Hepatocyte (in vitro differentiated cells): ENCODE measurements at regions not wholly inside any gene's neighbourhood (a gene's known extent, or its start where the extent isn't known, plus 50 kb on each side); places are given as distances from the start of the nearest gene placed in this dataset.
"Not testable (repeated sequence)": the region's sequence is repeated elsewhere in the genome, so short reads cannot be mapped to it uniquely, and the experiment has no call there.

Source experiments
- DNase-seq: peaks from one replicate; pipeline ENCODE4 v3.0.0-alpha.2; 2016; ENCODE audit warnings: low spot score
- H2AFZ ChIP-seq: fragments of 200-600 bp; sonication (generic); 2 replicates; pipeline ENCODE4 v1.6.0; 2016; ENCODE audit warnings: antibody characterized with exemption, mild to moderate bottlenecking
- H3K27ac ChIP-seq: fragments of 200-600 bp; sonication (generic); 2 replicates; pipeline ENCODE4 v1.5.1; 2016; ENCODE audit warnings: mild to moderate bottlenecking
- H3K27me3 ChIP-seq: fragments of 200-600 bp; sonication (generic); 2 replicates; pipeline ENCODE4 v1.6.1; 2016
- H3K36me3 ChIP-seq: fragments of 200-600 bp; sonication (generic); replicated peaks from 2 replicates; pipeline ENCODE4 v1.5.1; 2016; ENCODE audit warnings: low read depth; ENCODE audit not compliant: insufficient read depth
- H3K4me1 ChIP-seq: fragments of 200-600 bp; sonication (generic); 2 replicates; pipeline ENCODE4 v1.5.1; 2016; ENCODE audit warnings: mild to moderate bottlenecking, moderate library complexity; ENCODE audit not compliant: insufficient read depth
- H3K4me2 ChIP-seq: fragments of 200-600 bp; sonication (generic); 2 replicates; pipeline ENCODE4 v1.6.0; 2016
- H3K4me3 ChIP-seq: fragments of 200-600 bp; sonication (generic); 2 replicates; pipeline ENCODE4 v1.5.1; 2016; ENCODE audit warnings: mild to moderate bottlenecking
- H3K79me2 ChIP-seq: fragments of 200-600 bp; sonication (generic); 2 replicates; pipeline ENCODE4 v1.6.0; 2017; ENCODE audit warnings: mild to moderate bottlenecking
- H3K9me2 ChIP-seq: fragments of 200-600 bp; sonication (generic); replicated peaks from 2 replicates; pipeline ENCODE4 v1.6.0; 2017; ENCODE audit warnings: mild to moderate bottlenecking; ENCODE audit not compliant: insufficient read depth
- H3K9me3 ChIP-seq: fragments of 200-600 bp; sonication (generic); 2 replicates; pipeline ENCODE4 v1.5.1; 2016; ENCODE audit warnings: low read depth, mild to moderate bottlenecking
- H4K20me1 ChIP-seq: fragments of 200-600 bp; sonication (generic); 2 replicates; pipeline ENCODE4 v1.6.0; 2016; ENCODE audit warnings: mild to moderate bottlenecking; ENCODE audit not compliant: insufficient read depth, poor library complexity, severe bottlenecking
- CTCF ChIP-seq: fragments of 200-600 bp; sonication (generic); IDR thresholded peaks from 2 replicates; pipeline ENCODE4 v1.5.1; 2016; ENCODE audit warnings: antibody characterized with exemption, mild to moderate bottlenecking; ENCODE audit not compliant: poor library complexity
- EZH2 ChIP-seq: fragments of 200-600 bp; sonication (generic); IDR thresholded peaks from 2 replicates; pipeline ENCODE4 v1.6.1; 2016; ENCODE audit warnings: antibody characterized with exemption, mild to moderate bottlenecking, borderline replicate concordance
- EZH2phosphoT487 ChIP-seq: fragments of 200-600 bp; sonication (generic); IDR thresholded peaks from one replicate; pipeline ENCODE4 v1.6.1; 2018; ENCODE audit warnings: antibody characterized with exemption, mild to moderate bottlenecking, low read depth, moderate library complexity; ENCODE audit not compliant: unreplicated experiment, severe bottlenecking
- WGBS: methylation state at CpG from one replicate; pipeline ENCODE4 v1.1.6; 2016; ENCODE audit warnings: low lambda C conversion rate; ENCODE audit errors: missing lambda C conversion rate; 5-methylcytosine and 5-hydroxymethylcytosine counted together

- no peaks in the 10 kb centered on the region for H3K9me3 ChIP-seq
- H4K20me1 ChIP-seq = no peaks in the 10 kb centered on the region
- WGBS = 77% methylated on average over 5 of the region's 5 CpGs
- no peak overlapping the region for H3K4me3 ChIP-seq
- no peaks in the 10 kb centered on the region for H3K36me3 ChIP-seq
- no peak for TF ChIP-seq EZH2phosphoT487
- TF ChIP-seq EZH2 = no peak
- TF ChIP-seq CTCF = no peak
- no peaks in the 10 kb centered on the region for H3K27me3 ChIP-seq
- H3K27ac ChIP-seq = peak overlapping the region; percentile 36
- no peaks in the 10 kb centered on the region for H3K79me2 ChIP-seq
- no peaks in the 10 kb centered on the region for H3K9me2 ChIP-seq
- H3K4me1 ChIP-seq = peaks cover 15% of the 10 kb centered on the region
- no peak overlapping the region for H2AFZ ChIP-seq
- H3K4me2 ChIP-seq = no peak overlapping the region
- peak; percentile 49 for DNase-seq
Observed at GRCh38 chr1:232709386-232709785, 79.5 kb upstream of the SIPA1L2 start.

GRCh38 chr1:232711996-232712395 lies 82.1 kb upstream of the SIPA1L2 start:
- Histone ChIP-seq H3K4me1 (peaks cover 2% of the 10 kb centered on the region), H3K4me2 (no peak overlapping the region), H3K9me2 (no peaks in the 10 kb centered on the region), H4K20me1 (no peaks in the 10 kb centered on the region), H3K27me3 (no peaks in the 10 kb centered on the region), H3K79me2 (no peaks in the 10 kb centered on the region), H3K9me3 (no peaks in the 10 kb centered on the region), H2AFZ (no peak overlapping the region), H3K36me3 (no peaks in the 10 kb centered on the region), H3K27ac (no peak overlapping the region), H3K4me3 (no peak overlapping the region)
- no peak for DNase-seq
- WGBS = 82% methylated on average over 6 of the region's 6 CpGs
- TF ChIP-seq EZH2phosphoT487 (no peak), EZH2 (no peak), CTCF (no peak)

GRCh38 chr1:232713785-232714184 lies 83.9 kb upstream of the SIPA1L2 start:
- Histone ChIP-seq H3K4me1 (peaks cover 7% of the 10 kb centered on the region), H3K27me3 (no peaks in the 10 kb centered on the region), H4K20me1 (no peaks in the 10 kb centered on the region), H3K4me2 (no peak overlapping the region), H3K9me3 (no peaks in the 10 kb centered on the region), H3K36me3 (no peaks in the 10 kb centered on the region), H2AFZ (no peak overlapping the region), H3K9me2 (no peaks in the 10 kb centered on the region), H3K4me3 (no peak overlapping the region), H3K79me2 (no peaks in the 10 kb centered on the region), H3K27ac (no peak overlapping the region)
- TF ChIP-seq CTCF (no peak), EZH2 (no peak), EZH2phosphoT487 (no peak)
- no peak for DNase-seq

DNA sequence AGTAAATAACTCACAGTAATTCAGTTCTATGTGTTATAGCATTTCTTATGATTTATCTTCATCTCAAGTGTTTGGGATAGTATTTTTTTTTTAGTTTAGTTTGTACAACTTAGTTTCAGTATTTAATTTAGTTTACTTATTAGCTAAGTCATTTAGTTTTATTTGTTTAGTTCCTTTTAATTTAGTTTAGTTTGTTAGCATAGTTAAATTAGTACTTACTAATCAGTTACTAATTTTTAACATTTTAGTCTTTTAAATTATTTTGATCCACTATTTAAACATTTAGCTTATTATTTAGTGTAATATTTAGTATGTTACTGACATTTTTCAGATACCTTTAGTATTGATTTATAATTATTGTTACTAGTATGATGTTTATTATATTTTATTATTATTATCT lies 85.2 kb upstream of the SIPA1L2 start:
- Histone ChIP-seq H3K4me2 (no peak overlapping the region), H3K36me3 (no peaks in the 10 kb centered on the region), H4K20me1 (no peaks in the 10 kb centered on the region), H3K79me2 (no peaks in the 10 kb centered on the region), H3K27me3 (no peaks in the 10 kb centered on the region), H3K27ac (no peak overlapping the region), H2AFZ (no peak overlapping the region), H3K4me1 (peaks cover 10% of the 10 kb centered on the region), H3K4me3 (no peak overlapping the region), H3K9me2 (no peaks in the 10 kb centered on the region), H3K9me3 (no peaks in the 10 kb centered on the region)
- TF ChIP-seq EZH2phosphoT487 (no peak), CTCF (no peak), EZH2 (no peak)
- no peak for DNase-seq

- H3K9me2 ChIP-seq, H3K4me2 ChIP-seq, H3K9me3 ChIP-seq, H3K4me3 ChIP-seq, H3K4me1 ChIP-seq, H3K27me3 ChIP-seq, H2AFZ ChIP-seq, H4K20me1 ChIP-seq, H3K36me3 ChIP-seq, H3K79me2 ChIP-seq, DNase-seq: not testable (repeated sequence)
- peak overlapping the region; percentile 41 for H3K27ac ChIP-seq
- WGBS = 86% methylated on average over 4 of the region's 4 CpGs
Observed at GRCh38 chr1:232717911-232718310, 87.3 kb upstream of the MAP10 start.
